Left ventricle myocardium inferior (tissue), 1 donor: ENCODE measurements at regions not wholly inside any gene's neighbourhood (a gene's known extent, or its start where the extent isn't known, plus 50 kb on each side); places are given as distances from the start of the nearest gene placed in this dataset.

ENCODE experiments used
- DNase-seq: peaks from one replicate; pipeline ENCODE4 v3.0.0-alpha.2; 2020
- H3K27ac ChIP-seq: fragments of 200-600 bp; replicated peaks from 2 replicates; pipeline ENCODE4 v1.8.0; 2021
- H3K27me3 ChIP-seq: fragments of 200-600 bp; 2 replicates; pipeline ENCODE4 v1.8.0; 2021; ENCODE audit warnings: low read depth
- H3K36me3 ChIP-seq: fragments of 200-600 bp; 2 replicates; pipeline ENCODE4 v1.8.0; 2021
- H3K4me1 ChIP-seq: fragments of 200-600 bp; 2 replicates; pipeline ENCODE4 v1.8.0; 2021
- H3K4me3 ChIP-seq: fragments of 200-600 bp; 2 replicates; pipeline ENCODE4 v1.8.0; 2021; ENCODE audit warnings: mild to moderate bottlenecking, moderate library complexity
- H3K9me3 ChIP-seq: fragments of 200-600 bp; replicated peaks from 2 replicates; pipeline ENCODE4 v1.8.0; 2021
- CTCF ChIP-seq: fragments of 200-600 bp; IDR thresholded peaks from 2 replicates; pipeline ENCODE4 v1.8.0; 2021; ENCODE audit warnings: antibody characterized with exemption, mild to moderate bottlenecking, borderline replicate concordance
- intact Hi-C: fragments of 100-400 bp; cut with micrococcal nuclease; formaldehyde crosslinking; loops from one replicate; pipeline ENCODE4 v1.11.0; 2022
- donor health status: DM: no; HTN: yes; CAD: no; lungs with severe emphysema.

DNA sequence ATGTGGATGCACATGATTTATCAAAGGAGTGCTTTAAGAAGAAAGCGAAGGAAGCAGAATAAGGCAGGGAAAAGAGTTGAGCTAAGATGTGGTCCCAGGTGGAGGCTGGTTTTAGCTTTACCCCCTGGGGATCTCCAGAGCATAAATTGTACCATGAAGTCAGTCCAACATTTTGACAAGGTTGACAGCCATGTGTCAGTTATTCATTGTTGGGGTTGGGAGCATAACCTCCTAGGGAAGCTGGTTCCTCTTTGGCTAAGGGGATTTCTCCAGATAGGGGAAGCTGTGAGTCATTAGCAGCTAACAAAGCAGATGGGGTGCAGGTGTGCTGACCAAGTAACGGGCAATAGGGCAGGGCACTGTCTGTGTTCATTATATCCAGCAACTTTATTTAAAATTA is 123.7 kb upstream of the IGSF10 start:
- DNase-seq, result no peak
- peaks cover 10% of the 10 kb centered on the region for H3K9me3 ChIP-seq
- H3K36me3 ChIP-seq, result no peaks in the 10 kb centered on the region
- H3K4me1 ChIP-seq, result no peaks in the 10 kb centered on the region
- TF ChIP-seq CTCF, result no peak
- H3K4me3 ChIP-seq, result no peak overlapping the region
- H3K27me3 ChIP-seq, result no peaks in the 10 kb centered on the region
- no peak overlapping the region for H3K27ac ChIP-seq
- intact Hi-C loops, result no loop called here

- Histone ChIP-seq H3K27ac (no peak overlapping the region), H3K4me1 (no peaks in the 10 kb centered on the region), H3K9me3 (peaks cover 8% of the 10 kb centered on the region), H3K36me3 (no peaks in the 10 kb centered on the region), H3K27me3 (no peaks in the 10 kb centered on the region), H3K4me3 (no peak overlapping the region)
- no peak for DNase-seq
- intact Hi-C loops, result no loop called here
- no peak for TF ChIP-seq CTCF
These were observed 120.2 kb upstream of the IGSF10 start for GRCh38 chr3:151581035-151581434.

- no peak for DNase-seq
- Histone ChIP-seq H3K27ac (no peak overlapping the region), H3K4me1 (no peaks in the 10 kb centered on the region), H3K4me3 (no peak overlapping the region), H3K27me3 (no peaks in the 10 kb centered on the region), H3K36me3 (no peaks in the 10 kb centered on the region), H3K9me3 (peaks cover 8% of the 10 kb centered on the region)
- intact Hi-C loops, result no loop called here
- TF ChIP-seq CTCF, result no peak
These were observed 119.7 kb upstream of the IGSF10 start for GRCh38 chr3:151580591-151580990.

DNA sequence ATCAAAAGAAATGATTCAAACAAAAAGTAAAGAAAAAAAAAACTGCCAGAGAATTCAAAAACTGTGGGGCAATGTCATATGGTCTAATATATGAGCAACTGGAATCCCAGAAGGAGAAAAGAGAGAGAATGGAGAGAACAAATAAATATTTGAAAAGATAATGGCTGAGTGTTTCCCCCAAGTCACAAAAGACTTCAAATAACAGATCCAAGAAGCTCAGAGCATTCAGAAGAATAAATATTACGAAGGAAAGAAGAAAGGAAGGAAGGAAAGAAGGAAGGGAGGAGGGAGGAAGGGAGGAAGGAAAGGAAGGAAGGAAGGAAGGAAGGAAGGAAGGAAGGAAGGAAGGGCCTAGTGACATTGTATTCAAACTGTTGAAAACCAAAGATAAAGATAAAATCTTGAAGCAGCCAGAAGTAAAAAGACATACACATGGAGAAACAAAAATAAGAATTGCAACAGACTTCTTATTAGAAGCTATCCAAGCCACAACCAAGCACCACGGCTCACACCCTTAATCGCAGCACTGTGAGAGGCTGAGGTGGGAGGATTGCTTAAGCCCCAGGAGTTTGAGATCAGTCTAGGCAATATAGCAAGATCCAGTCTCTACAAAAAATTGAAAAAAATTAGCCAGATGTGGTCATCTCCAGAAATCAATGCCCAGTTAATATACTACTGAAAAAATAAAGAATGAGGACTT is 118.9 kb upstream of the IGSF10 start:
- intact Hi-C loops, result no loop called here
- no peak overlapping the region for H3K4me3 ChIP-seq
- peaks cover 8% of the 10 kb centered on the region for H3K9me3 ChIP-seq
- no peaks in the 10 kb centered on the region for H3K27me3 ChIP-seq
- H3K36me3 ChIP-seq, result no peaks in the 10 kb centered on the region
- no peak for TF ChIP-seq CTCF
- H3K27ac ChIP-seq, result no peak overlapping the region
- DNase-seq, result peak; percentile 15
- H3K4me1 ChIP-seq, result no peaks in the 10 kb centered on the region

- Histone ChIP-seq H3K36me3 (no peaks in the 10 kb centered on the region), H3K4me1 (no peaks in the 10 kb centered on the region), H3K27ac (no peak overlapping the region), H3K4me3 (no peak overlapping the region), H3K27me3 (no peaks in the 10 kb centered on the region), H3K9me3 (peaks cover 8% of the 10 kb centered on the region)
- intact Hi-C loops, result no loop called here
- DNase-seq, result no peak
- TF ChIP-seq CTCF, result no peak
These were observed 117.6 kb upstream of the IGSF10 start for GRCh38 chr3:151578495-151578894.
